Loucy (cell line): ENCODE measurements at regions not wholly inside any gene's neighbourhood (a gene's known extent, or its start where the extent isn't known, plus 50 kb on each side); places are given as distances from the start of the nearest gene placed in this dataset.

ENCODE experiments used
- H2AFZ ChIP-seq: fragments of 200-600 bp; sonication (generic); 2 replicates; pipeline ENCODE4 v1.6.0; 2016; ENCODE audit warnings: antibody characterized with exemption, mild to moderate bottlenecking, low read length, moderate library complexity
- H3F3A ChIP-seq: fragments of 200-600 bp; 2 replicates; pipeline ENCODE4 v1.6.0; 2016; ENCODE audit warnings: antibody characterized with exemption, low read depth, mild to moderate bottlenecking
- H3K27me3 ChIP-seq: fragments of 200-600 bp; sonication (generic); 2 replicates; pipeline ENCODE4 v1.6.1; 2014; ENCODE audit warnings: low read length, mild to moderate bottlenecking; ENCODE audit not compliant: insufficient read depth, poor library complexity, severe bottlenecking
- H3K36me3 ChIP-seq: fragments of 200-600 bp; sonication (generic); 2 replicates; pipeline ENCODE4 v1.6.1; 2016; ENCODE audit warnings: low read length; ENCODE audit not compliant: insufficient read depth
- H3K4me1 ChIP-seq: fragments of 200-600 bp; sonication (generic); 2 replicates; pipeline ENCODE4 v1.5.1; 2014; ENCODE audit warnings: low read length, mild to moderate bottlenecking; ENCODE audit not compliant: insufficient read depth, poor library complexity, severe bottlenecking
- H3K4me2 ChIP-seq: fragments of 200-600 bp; sonication (generic); 2 replicates; pipeline ENCODE4 v1.6.0; 2014; ENCODE audit warnings: antibody characterized with exemption, low read length, low read depth, mild to moderate bottlenecking; ENCODE audit not compliant: poor library complexity, severe bottlenecking
- H3K4me3 ChIP-seq: fragments of 200-600 bp; sonication (generic); 2 replicates; pipeline ENCODE4 v1.5.1; 2014; ENCODE audit warnings: low read length, mild to moderate bottlenecking, mixed read lengths; ENCODE audit not compliant: poor library complexity, severe bottlenecking
- H3K79me2 ChIP-seq: fragments of 200-600 bp; sonication (generic); 2 replicates; pipeline ENCODE4 v1.6.1; 2014; ENCODE audit warnings: low read length; ENCODE audit not compliant: insufficient read depth
- H3K9ac ChIP-seq: fragments of 200-600 bp; sonication (generic); 2 replicates; pipeline ENCODE4 v1.6.0; 2014; ENCODE audit warnings: mild to moderate bottlenecking, low read depth, low read length, moderate library complexity; ENCODE audit not compliant: poor library complexity, severe bottlenecking
- H3K9me2 ChIP-seq: fragments of 200-600 bp; sonication (generic); replicated peaks from 2 replicates; pipeline ENCODE4 v1.6.1; 2016; ENCODE audit warnings: low read depth, low read length, mixed read lengths
- H3K9me3 ChIP-seq: fragments of 200-600 bp; sonication (generic); 2 replicates; pipeline ENCODE4 v1.6.1; 2014; ENCODE audit warnings: mild to moderate bottlenecking, antibody characterized with exemption, low read length, low read depth; ENCODE audit not compliant: insufficient read depth
- H4K20me1 ChIP-seq: fragments of 200-600 bp; sonication (generic); 2 replicates; pipeline ENCODE4 v1.6.0; 2014; ENCODE audit warnings: antibody characterized with exemption, low read length, mild to moderate bottlenecking; ENCODE audit not compliant: insufficient read depth, poor library complexity, severe bottlenecking
- CTCF ChIP-seq: fragments of 200-600 bp; sonication (generic); conservative IDR thresholded peaks from 2 replicates; pipeline ENCODE4 v1.5.1; 2014; ENCODE audit warnings: mild to moderate bottlenecking, antibody characterized with exemption, low read length
- EZH2phosphoT487 ChIP-seq: fragments of 200-600 bp; IDR thresholded peaks from 2 replicates; pipeline ENCODE4 v1.6.1; 2018; ENCODE audit warnings: antibody characterized with exemption, mild to moderate bottlenecking, moderate library complexity, borderline replicate concordance

GRCh38 chr22:26905640-26906039 is 248.3 kb downstream of the MIAT start:
- no peak for TF ChIP-seq CTCF
- no peak for TF ChIP-seq EZH2phosphoT487
- H3K27me3 ChIP-seq: no peaks in the 10 kb centered on the region
- no peaks in the 10 kb centered on the region for H4K20me1 ChIP-seq
- no peaks in the 10 kb centered on the region for H3K36me3 ChIP-seq
- H2AFZ ChIP-seq: no peak overlapping the region
- no peaks in the 10 kb centered on the region for H3K9me2 ChIP-seq
- no peaks in the 10 kb centered on the region for H3K9me3 ChIP-seq
- no peaks in the 10 kb centered on the region for H3K79me2 ChIP-seq
- no peak overlapping the region for H3K4me3 ChIP-seq
- no peak overlapping the region for H3K4me2 ChIP-seq
- no peaks in the 10 kb centered on the region for H3K4me1 ChIP-seq
- no peak overlapping the region for H3K9ac ChIP-seq
- no peaks in the 10 kb centered on the region for H3F3A ChIP-seq

GRCh38 chr22:26906464-26906863 is 249.1 kb downstream of the MIAT start:
- Histone ChIP-seq H4K20me1 (no peaks in the 10 kb centered on the region), H3K4me1 (no peaks in the 10 kb centered on the region), H3K4me2 (no peak overlapping the region), H2AFZ (no peak overlapping the region), H3K27me3 (no peaks in the 10 kb centered on the region), H3K79me2 (no peaks in the 10 kb centered on the region), H3K9me2 (no peaks in the 10 kb centered on the region), H3F3A (no peaks in the 10 kb centered on the region), H3K9me3 (no peaks in the 10 kb centered on the region), H3K36me3 (no peaks in the 10 kb centered on the region), H3K9ac (no peak overlapping the region), H3K4me3 (no peak overlapping the region)
- TF ChIP-seq CTCF (no peak), EZH2phosphoT487 (no peak)

GRCh38 chr22:26907366-26907765 is 250.0 kb downstream of the MIAT start:
- H3K4me3 ChIP-seq: no peak overlapping the region
- H3K9me2 ChIP-seq: no peaks in the 10 kb centered on the region
- no peaks in the 10 kb centered on the region for H3F3A ChIP-seq
- H4K20me1 ChIP-seq: no peaks in the 10 kb centered on the region
- no peaks in the 10 kb centered on the region for H3K36me3 ChIP-seq
- H3K79me2 ChIP-seq: no peaks in the 10 kb centered on the region
- H3K9me3 ChIP-seq: no peaks in the 10 kb centered on the region
- H3K4me1 ChIP-seq: no peaks in the 10 kb centered on the region
- no peak overlapping the region for H3K4me2 ChIP-seq
- no peak overlapping the region for H3K9ac ChIP-seq
- no peaks in the 10 kb centered on the region for H3K27me3 ChIP-seq
- H2AFZ ChIP-seq: no peak overlapping the region
- TF ChIP-seq EZH2phosphoT487: no peak
- no peak for TF ChIP-seq CTCF
